ENCODE measurements at regions not wholly inside any gene's neighbourhood (a gene's known extent, or its start where the extent isn't known, plus 50 kb on each side); places are given as distances from the start of the nearest gene placed in this dataset.

GRCh38 chr11:11724994-11725393 lies 103.2 kb upstream of the GALNT18 start:
- ChIA-PET POLR2A (no interaction called here), CTCF (no interaction called here)
- no peak overlapping the region for H3K9ac ChIP-seq (replicated peaks; ENCODE audit: extremely low read depth, insufficient read depth, low read length)
- H3K9me1 ChIP-seq (replicated peaks; ENCODE audit: control insufficient read depth, extremely low read depth, insufficient read depth, low read length), result no peaks in the 10 kb centered on the region
- no peak for DNase-seq (ENCODE audit: low read depth, low spot score)
- H3K4me1 ChIP-seq (ENCODE audit: control insufficient read depth, extremely low read depth, insufficient read depth, low read length), result no peaks in the 10 kb centered on the region
- H3K4me3 ChIP-seq (replicated peaks in 1 of 3; ENCODE audit: insufficient read depth in 1 of 3, low read depth in 1 of 3, low read length in 3 of 3), result no peak overlapping the region
- BruUV-seq (replicated peaks), result no TSS peak
- H4K20me1 ChIP-seq (replicated peaks; ENCODE audit: control insufficient read depth, extremely low read depth, insufficient read depth, low read length), result no peaks in the 10 kb centered on the region
- dilution Hi-C loops (cut with MboI; ENCODE audit: extremely low pct_ligation_motif_present, low sequenced_read_pairs) (no loop called here), intact Hi-C loops (cut with micrococcal nuclease) (no loop called here)
- no peaks in the 10 kb centered on the region for H3K36me3 ChIP-seq (ENCODE audit: control insufficient read depth in 2 of 2, extremely low read depth in 1 of 2, insufficient read depth in 2 of 2, low read length in 2 of 2)
- H2AFZ ChIP-seq (ENCODE audit: low read depth, low read length), result no peak overlapping the region
- no peaks in the 10 kb centered on the region for H3K79me2 ChIP-seq (ENCODE audit: control insufficient read depth, insufficient read depth, low read length)
- no peak for FAIRE-seq
- no peak overlapping the region for H3K4me2 ChIP-seq (ENCODE audit: insufficient read depth, low read length)
- TF ChIP-seq MAX (IDR thresholded peaks at IDR 0.05; ENCODE audit: insufficient read depth, insufficient read length) (no peak), POLR2AphosphoS5 (IDR thresholded peaks at IDR 0.05; ENCODE audit: insufficient read depth, low read depth, low read length) (no peak), POLR2A (IDR thresholded peaks at IDR 0.05; ENCODE audit: low read depth, low read length) (no peak), CTCF (IDR thresholded peaks at IDR 0.05; ENCODE audit: extremely low read depth in 1 of 2, insufficient read depth in 1 of 2, low read depth in 1 of 2, low read length in 2 of 2) (no peak), FOS (IDR thresholded peaks at IDR 0.05; ENCODE audit: borderline replicate concordance, insufficient read depth, low read length) (no peak), JUN (IDR thresholded peaks at IDR 0.05; ENCODE audit: borderline replicate concordance, insufficient read depth, insufficient read length, low read depth) (no peak), MYC (IDR thresholded peaks at IDR 0.05; ENCODE audit: low read depth, low read length) (no peak), GATA2 (IDR thresholded peaks at IDR 0.05; ENCODE audit: insufficient read depth, insufficient read length, low read depth, low read length) (no peak), EZH2 (IDR thresholded peaks at IDR 0.05; ENCODE audit: borderline replicate concordance, low read depth, low read length, severe bottlenecking) (no peak)
- H3K27me3 ChIP-seq (ENCODE audit: control insufficient read depth in 2 of 2, insufficient read depth in 2 of 2, low read length in 2 of 2), result no peaks in the 10 kb centered on the region
- no peaks in the 10 kb centered on the region for H3K9me3 ChIP-seq (replicated peaks; ENCODE audit: control insufficient read depth, insufficient read depth, low read length)
- no peak overlapping the region for H3K27ac ChIP-seq (ENCODE audit: insufficient read depth, low read depth, low read length)

Measured in endothelial cell of umbilical vein (primary cell).